GM19395 (cell line): ENCODE measurements at regions not wholly inside any gene's neighbourhood (a gene's known extent, or its start where the extent isn't known, plus 50 kb on each side); places are given as distances from the start of the nearest gene placed in this dataset.
"Not testable (repeated sequence)": the region's sequence is repeated elsewhere in the genome, so short reads cannot be mapped to it uniquely, and the experiment has no call there.

ENCODE experiments used
- ATAC-seq: cut with Tn5 transposase; IDR thresholded peaks from one replicate; pipeline ENCODE4 v1.9.1; 2021; ENCODE audit warnings: mild to moderate bottlenecking, moderate library complexity; ENCODE audit not compliant: unreplicated experiment

- not testable (repeated sequence) for ATAC-seq
Measured at GRCh38 chr7:76735668-76736067, 108.6 kb upstream of the POMZP3 start.

DNA sequence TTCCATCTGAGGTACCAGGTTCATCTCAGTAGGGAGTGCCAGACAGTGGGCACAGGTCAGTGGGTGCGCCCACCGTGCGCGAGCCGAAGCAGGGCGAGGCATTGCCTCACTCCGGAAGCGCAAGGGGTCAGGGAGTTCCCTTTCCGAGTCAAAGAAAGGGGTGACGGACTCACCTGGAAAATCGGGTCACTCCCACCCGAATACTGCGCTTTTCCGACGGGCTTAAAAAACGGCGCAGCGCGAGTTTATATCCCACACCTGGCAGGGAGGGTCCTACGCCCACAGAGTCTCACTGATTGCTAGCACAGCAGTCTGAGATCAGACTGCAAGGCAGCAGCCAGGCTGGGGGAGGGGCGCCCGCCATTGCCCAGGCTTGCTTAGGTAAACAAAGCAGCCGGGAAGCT lies 101.5 kb upstream of the POMZP3 start:
- ATAC-seq = not testable (repeated sequence)

- ATAC-seq = not testable (repeated sequence)
Measured at GRCh38 chr7:76723928-76724327, 96.8 kb upstream of the POMZP3 start.

GRCh38 chr7:76716551-76716950 lies 89.5 kb upstream of the POMZP3 start:
- not testable (repeated sequence) for ATAC-seq

DNA sequence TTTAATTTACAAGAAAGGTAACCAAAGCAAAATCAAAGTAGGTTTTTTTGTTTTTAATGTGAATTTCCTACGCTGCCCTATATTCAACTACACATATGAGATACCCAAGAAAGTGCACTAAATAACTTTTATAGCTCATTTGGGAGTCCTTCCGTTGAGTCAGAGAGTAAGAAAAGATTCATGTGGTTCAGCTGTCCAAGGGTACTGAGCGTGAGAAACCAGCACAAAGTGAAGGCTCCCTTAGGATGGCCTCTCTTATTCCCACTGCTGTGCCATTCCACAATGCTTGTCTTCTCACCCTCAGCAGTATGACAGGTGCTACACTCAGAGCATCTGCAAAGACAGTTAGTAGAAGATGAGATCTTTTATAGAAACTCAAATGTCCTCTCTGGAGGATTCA lies 85.8 kb upstream of the POMZP3 start:
- ATAC-seq = not testable (repeated sequence)

DNA sequence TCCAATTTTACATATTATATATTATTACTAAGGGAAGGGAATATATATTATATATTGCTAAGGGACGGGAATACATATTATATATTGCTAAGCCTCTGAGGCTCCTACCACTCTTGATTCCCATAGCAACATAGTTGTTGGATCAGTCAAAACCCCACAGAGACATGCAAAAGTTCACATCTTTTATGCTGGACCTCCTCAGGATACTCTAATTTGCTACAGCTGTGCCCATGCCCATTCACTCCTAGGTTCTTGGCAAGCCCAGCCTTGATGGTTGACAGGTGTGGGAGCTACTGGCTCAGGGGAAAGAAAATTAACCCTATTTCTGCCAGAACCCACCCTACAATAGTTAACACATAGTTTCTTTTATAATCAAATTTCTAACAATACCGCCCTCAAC lies 84.6 kb upstream of the POMZP3 start:
- ATAC-seq = not testable (repeated sequence)

DNA sequence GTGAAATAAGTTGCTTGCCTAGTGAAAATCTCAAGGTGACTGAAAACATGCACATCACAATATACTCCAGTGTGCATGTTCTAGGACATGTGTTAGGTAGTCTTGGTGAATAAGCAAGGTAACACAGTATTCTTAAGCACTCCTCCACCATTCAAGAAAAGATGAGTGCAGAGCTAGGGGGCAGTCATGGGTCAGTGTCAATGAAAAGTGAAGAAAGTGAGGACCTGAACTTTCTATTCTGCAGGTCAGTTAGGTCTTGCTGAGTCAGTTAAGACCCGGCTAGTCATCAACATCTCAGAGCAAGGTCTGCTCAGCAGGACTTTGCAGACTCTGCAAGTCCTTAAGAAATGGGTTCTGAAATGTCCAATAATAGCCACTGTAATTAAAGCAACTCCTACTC lies 82.6 kb upstream of the POMZP3 start:
- ATAC-seq = not testable (repeated sequence)

DNA sequence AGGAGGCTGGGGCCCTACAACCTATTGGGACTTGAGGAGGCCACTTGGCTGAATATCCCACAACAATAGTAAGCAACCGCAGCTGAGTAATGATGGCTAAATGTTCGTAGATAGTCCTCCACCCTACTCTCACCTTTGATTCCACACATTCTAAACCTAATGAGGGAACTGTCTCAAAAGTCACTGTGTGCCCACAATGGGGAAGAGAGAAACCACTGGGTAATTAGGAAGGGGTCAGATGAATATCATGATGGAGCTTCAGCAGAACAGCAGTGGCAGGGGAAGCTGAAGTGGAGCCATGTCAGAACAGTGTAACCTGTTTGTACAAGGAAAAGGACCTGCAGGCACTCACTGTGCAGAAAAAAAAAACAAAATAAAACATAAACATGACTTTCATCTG lies 81.4 kb upstream of the POMZP3 start:
- not testable (repeated sequence) for ATAC-seq

DNA sequence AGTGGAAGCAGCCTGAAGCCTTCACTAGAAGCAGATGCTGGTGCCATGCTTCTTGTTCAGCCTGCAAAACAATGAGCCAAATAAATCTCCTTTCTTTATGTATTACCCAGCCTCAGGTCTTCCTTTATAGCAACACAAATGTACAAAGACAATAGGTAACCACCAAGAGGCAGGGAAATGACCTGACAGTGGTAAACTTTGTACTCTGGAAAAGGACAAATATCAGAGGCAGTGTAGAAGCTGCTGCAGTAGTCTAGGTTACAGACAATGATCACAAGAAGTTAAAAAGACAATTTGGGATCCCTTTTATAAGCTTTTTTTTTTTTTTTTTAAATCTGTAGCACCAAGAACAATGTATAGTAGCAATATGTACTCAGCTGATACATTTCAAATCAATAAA lies 76.7 kb upstream of the POMZP3 start:
- ATAC-seq = not testable (repeated sequence)

GRCh38 chr7:76686277-76686676 lies 59.2 kb upstream of the POMZP3 start:
- ATAC-seq = not testable (repeated sequence)

- ATAC-seq = not testable (repeated sequence)
Measured at GRCh38 chr7:76684737-76685136, 57.7 kb upstream of the POMZP3 start.

DNA sequence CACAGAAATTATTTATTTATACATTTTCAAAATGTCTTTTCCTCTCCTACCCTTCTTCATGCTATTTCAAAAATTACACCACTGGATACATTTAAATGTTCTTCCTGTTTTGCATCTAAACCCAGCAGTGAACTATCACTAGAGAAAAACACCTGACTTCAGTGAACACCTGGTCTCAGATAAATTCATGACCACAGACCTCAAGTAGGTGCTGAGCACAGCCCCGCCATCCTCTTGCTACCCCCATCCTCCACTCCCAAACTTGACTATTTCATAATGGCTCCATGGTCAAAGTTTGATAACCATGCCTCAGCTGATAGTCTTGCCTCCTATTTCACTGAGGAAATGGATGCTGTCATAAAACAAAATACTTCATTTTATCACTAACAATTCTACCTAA lies 56.6 kb upstream of the POMZP3 start:
- not testable (repeated sequence) for ATAC-seq

DNA sequence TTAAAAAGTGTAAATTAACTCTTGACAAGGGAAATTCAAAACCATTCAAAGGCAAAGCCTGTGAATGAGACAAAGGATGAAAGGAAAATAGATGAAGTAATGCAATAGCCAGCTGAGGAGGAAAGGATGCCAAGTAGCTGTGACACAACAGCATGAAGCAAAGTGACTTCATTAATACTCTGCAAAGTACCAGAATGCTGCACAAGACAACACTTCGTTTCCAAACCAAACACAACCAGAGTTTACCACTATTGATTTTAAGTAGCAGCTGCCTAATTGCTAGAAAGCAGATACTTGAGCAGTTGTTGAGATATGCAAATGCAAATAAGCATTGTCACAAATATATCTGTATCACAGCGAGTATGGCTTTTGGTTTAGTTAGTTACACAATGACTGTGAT lies 54.7 kb upstream of the POMZP3 start:
- not testable (repeated sequence) for ATAC-seq

DNA sequence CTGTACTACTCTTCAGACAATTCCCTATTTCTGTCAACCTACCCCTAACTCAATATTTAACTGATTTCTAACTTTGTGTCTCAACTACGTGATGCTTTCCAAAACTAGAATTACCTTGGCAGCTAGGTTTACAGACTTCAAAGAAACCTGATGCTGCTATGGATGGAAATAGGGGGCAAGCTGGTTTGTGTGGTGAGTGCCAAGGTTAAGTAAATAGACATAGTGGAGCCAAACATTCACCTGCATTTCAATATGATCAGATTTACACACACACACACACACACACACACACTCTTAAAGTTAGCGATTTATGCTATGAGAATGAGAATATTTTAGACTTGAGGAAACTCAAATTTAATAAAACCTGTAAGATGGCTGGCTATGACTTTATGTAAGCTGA lies 52.1 kb upstream of the POMZP3 start:
- not testable (repeated sequence) for ATAC-seq

DNA sequence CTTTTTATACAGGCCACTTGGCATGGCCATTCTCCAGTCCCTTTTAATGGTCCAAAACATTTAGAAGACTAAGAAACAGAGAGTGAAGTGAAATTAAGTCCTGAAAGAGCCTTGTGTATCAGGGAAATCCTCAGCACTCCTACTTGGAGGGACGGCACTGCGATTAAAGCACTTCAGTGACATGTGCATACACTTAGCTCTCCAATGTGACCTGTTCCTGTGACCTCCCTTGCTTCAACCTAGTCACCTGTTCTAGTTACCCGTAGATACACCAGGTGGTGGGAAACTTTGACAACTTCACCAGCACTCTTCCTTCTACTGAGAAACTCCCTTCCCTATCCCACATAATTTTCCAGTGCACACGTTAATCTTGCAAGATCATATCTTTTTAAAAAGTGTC lies 51.4 kb upstream of the POMZP3 start:
- not testable (repeated sequence) for ATAC-seq

GRCh38 chr7:76676890-76677289 lies 49.8 kb upstream of the POMZP3 start:
- ATAC-seq = not testable (repeated sequence)
